ENCODE measurements at regions not wholly inside any gene's neighbourhood (a gene's known extent, or its start where the extent isn't known, plus 50 kb on each side); places are given as distances from the start of the nearest gene placed in this dataset.

DNA sequence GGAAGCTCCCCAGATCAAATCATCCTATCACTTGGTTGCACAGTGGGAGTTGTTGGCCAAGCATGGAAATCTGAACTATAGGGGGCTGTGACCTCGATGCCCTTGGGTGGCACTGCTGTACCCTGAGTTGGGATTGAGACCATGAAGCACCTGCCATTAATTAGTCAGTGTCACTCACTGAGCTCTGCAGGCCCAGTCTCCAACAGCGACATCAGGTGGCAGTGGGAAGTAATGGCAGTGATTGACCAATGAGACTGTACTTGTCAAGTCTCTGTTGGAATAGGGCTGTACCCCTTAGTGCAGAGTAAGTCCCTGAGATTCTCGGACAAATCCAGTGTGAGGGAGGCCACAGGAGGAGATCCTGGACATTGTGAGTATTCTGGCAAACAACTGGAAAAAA, 118.0 kb upstream of the RPL38 start:
- TF ChIP-seq, protein P1, sequence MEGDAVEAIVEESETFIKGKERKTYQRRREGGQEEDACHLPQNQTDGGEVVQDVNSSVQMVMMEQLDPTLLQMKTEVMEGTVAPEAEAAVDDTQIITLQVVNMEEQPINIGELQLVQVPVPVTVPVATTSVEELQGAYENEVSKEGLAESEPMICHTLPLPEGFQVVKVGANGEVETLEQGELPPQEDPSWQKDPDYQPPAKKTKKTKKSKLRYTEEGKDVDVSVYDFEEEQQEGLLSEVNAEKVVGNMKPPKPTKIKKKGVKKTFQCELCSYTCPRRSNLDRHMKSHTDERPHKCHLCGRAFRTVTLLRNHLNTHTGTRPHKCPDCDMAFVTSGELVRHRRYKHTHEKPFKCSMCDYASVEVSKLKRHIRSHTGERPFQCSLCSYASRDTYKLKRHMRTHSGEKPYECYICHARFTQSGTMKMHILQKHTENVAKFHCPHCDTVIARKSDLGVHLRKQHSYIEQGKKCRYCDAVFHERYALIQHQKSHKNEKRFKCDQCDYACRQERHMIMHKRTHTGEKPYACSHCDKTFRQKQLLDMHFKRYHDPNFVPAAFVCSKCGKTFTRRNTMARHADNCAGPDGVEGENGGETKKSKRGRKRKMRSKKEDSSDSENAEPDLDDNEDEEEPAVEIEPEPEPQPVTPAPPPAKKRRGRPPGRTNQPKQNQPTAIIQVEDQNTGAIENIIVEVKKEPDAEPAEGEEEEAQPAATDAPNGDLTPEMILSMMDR (IDR thresholded peaks at IDR 0.05), result no peak
- TF ChIP-seq POLR2A (IDR thresholded peaks at IDR 0.05), result no peak

Measured in uterus (tissue), 2 donors.